Endothelial cell of umbilical vein (primary cell): ENCODE measurements at regions not wholly inside any gene's neighbourhood (a gene's known extent, or its start where the extent isn't known, plus 50 kb on each side); places are given as distances from the start of the nearest gene placed in this dataset.

Experiments used
- CTCF ChIP-seq, 2 donors: IDR thresholded peaks; 1 replicate in 1 of 2; 2 replicates in 1 of 2; pipeline ENCODE4 v1.5.1; 2011; ENCODE audit warnings: low read length in 2 of 2, mild to moderate bottlenecking in 2 of 2, moderate library complexity in 2 of 2, control low read depth in 1 of 2, inconsistent platforms in 1 of 2, low read depth in 1 of 2; ENCODE audit not compliant: insufficient read depth in 1 of 2; ENCODE audit errors: extremely low read depth in 1 of 2
- EZH2 ChIP-seq: IDR thresholded peaks from 2 replicates; pipeline ENCODE4 v1.6.1; 2012; ENCODE audit warnings: borderline replicate concordance, low read depth, mild to moderate bottlenecking, moderate library complexity, low read length, inconsistent platforms; ENCODE audit not compliant: severe bottlenecking
- FOS ChIP-seq: IDR thresholded peaks from 2 replicates; pipeline ENCODE4 v1.6.1; 2011; ENCODE audit warnings: mild to moderate bottlenecking, low read length, moderate library complexity, borderline replicate concordance; ENCODE audit not compliant: insufficient read depth
- POLR2A ChIP-seq: IDR thresholded peaks from 2 replicates; pipeline ENCODE4 v1.6.1; 2012; ENCODE audit warnings: low read depth, mild to moderate bottlenecking, control low read depth, low read length
- POLR2AphosphoS5 ChIP-seq: IDR thresholded peaks from 2 replicates; pipeline ENCODE4 v1.6.1; 2012; ENCODE audit warnings: low read depth, mild to moderate bottlenecking, control low read depth, low read length, moderate library complexity; ENCODE audit not compliant: insufficient read depth

- TF ChIP-seq POLR2A = no peak
- no peak for TF ChIP-seq POLR2AphosphoS5
- no peak for TF ChIP-seq CTCF (IDR thresholded peaks at IDR 0.05; ENCODE audit: extremely low read depth in 1 of 2, insufficient read depth in 1 of 2, low read depth in 1 of 2, low read length in 2 of 2)
- no peak for TF ChIP-seq FOS
- no peak for TF ChIP-seq EZH2
These were observed 170.9 kb upstream of the CASK start for GRCh38 chrX:42094218-42094617.
